OCI-LY1 (cell line): ENCODE measurements at regions not wholly inside any gene's neighbourhood (a gene's known extent, or its start where the extent isn't known, plus 50 kb on each side); places are given as distances from the start of the nearest gene placed in this dataset.

Experiments used
- H2AFZ ChIP-seq: fragments of 200-600 bp; sonication (generic), shearing (Covaris generic); 2 replicates; pipeline ENCODE4 v1.6.0; 2014; ENCODE audit warnings: antibody characterized with exemption, mild to moderate bottlenecking, low read length
- H3F3A ChIP-seq: fragments of 200-600 bp; sonication (generic), shearing (Covaris generic); 2 replicates; pipeline ENCODE4 v1.6.0; 2014; ENCODE audit warnings: mild to moderate bottlenecking, antibody characterized with exemption, low read length, moderate library complexity; ENCODE audit not compliant: insufficient read depth
- H3K27ac ChIP-seq: fragments of 200-600 bp; sonication (generic); 2 replicates; pipeline ENCODE4 v1.5.1; 2014; ENCODE audit warnings: low read length, mixed run types, mild to moderate bottlenecking, low read depth; ENCODE audit not compliant: poor library complexity, severe bottlenecking
- H3K27me3 ChIP-seq: fragments of 200-600 bp; sonication (generic); 2 replicates; pipeline ENCODE4 v1.6.0; 2014; ENCODE audit warnings: antibody characterized with exemption, mild to moderate bottlenecking, low read length, moderate library complexity; ENCODE audit not compliant: insufficient read depth
- H3K36me3 ChIP-seq: fragments of 200-600 bp; sonication (generic); 2 replicates; pipeline ENCODE4 v1.6.1; 2014; ENCODE audit warnings: mild to moderate bottlenecking, antibody characterized with exemption, low read length, moderate library complexity, mixed read lengths; ENCODE audit not compliant: insufficient read depth
- H3K4me1 ChIP-seq: fragments of 200-600 bp; sonication (generic); 2 replicates; pipeline ENCODE4 v1.5.1; 2014; ENCODE audit warnings: mild to moderate bottlenecking, low read length, moderate library complexity; ENCODE audit not compliant: insufficient read depth, severe bottlenecking
- H3K4me2 ChIP-seq: fragments of 200-600 bp; sonication (generic), shearing (Covaris generic); 2 replicates; pipeline ENCODE4 v1.6.1; 2014; ENCODE audit warnings: low read length
- H3K4me3 ChIP-seq: fragments of 200-600 bp; sonication (generic); 2 replicates; pipeline ENCODE4 v1.5.1; 2014; ENCODE audit warnings: low read length, low read depth, mild to moderate bottlenecking, mixed read lengths; ENCODE audit not compliant: poor library complexity, severe bottlenecking
- H3K79me2 ChIP-seq: fragments of 200-600 bp; shearing (Covaris generic); 2 replicates; pipeline ENCODE4 v1.6.1; 2016; ENCODE audit warnings: mixed run types, low read length, mixed read lengths; ENCODE audit not compliant: insufficient read depth
- H3K9ac ChIP-seq: fragments of 200-600 bp; sonication (generic), shearing (Covaris generic); 2 replicates; pipeline ENCODE4 v1.6.1; 2014; ENCODE audit warnings: mild to moderate bottlenecking, low read length, mixed read lengths
- H3K9me2 ChIP-seq: fragments of 200-600 bp; sonication (generic), shearing (Covaris generic); 2 replicates; pipeline ENCODE4 v1.6.1; 2014; ENCODE audit warnings: low read depth, mild to moderate bottlenecking, low read length, mixed read lengths
- H3K9me3 ChIP-seq: fragments of 200-600 bp; shearing (Covaris generic); 2 replicates; pipeline ENCODE4 v1.6.1; 2014; ENCODE audit warnings: low read length, mixed read lengths
- H4K20me1 ChIP-seq: fragments of 200-600 bp; sonication (generic), shearing (Covaris generic); 2 replicates; pipeline ENCODE4 v1.6.0; 2016; ENCODE audit warnings: mild to moderate bottlenecking, low read length; ENCODE audit not compliant: insufficient read depth
- CTCF ChIP-seq: fragments of 200-600 bp; sonication (generic), shearing (Covaris generic); IDR thresholded peaks from 2 replicates; pipeline ENCODE4 v1.5.1; 2017; ENCODE audit warnings: mild to moderate bottlenecking, antibody characterized with exemption, low read length, moderate library complexity, mixed read lengths
- EZH2 ChIP-seq: fragments of 200-600 bp; sonication (generic), shearing (Covaris generic); IDR thresholded peaks from 2 replicates; pipeline ENCODE4 v1.8.0; 2017; ENCODE audit warnings: borderline replicate concordance, mixed run types, mild to moderate bottlenecking, antibody characterized with exemption, low read length, moderate library complexity, mixed read lengths

- TF ChIP-seq EZH2 (no peak), CTCF (no peak)
- no peak overlapping the region for H3K27ac ChIP-seq
- H3F3A ChIP-seq: no peaks in the 10 kb centered on the region
Observed at GRCh38 chr5:73358366-73358765, 90.2 kb downstream of the FOXD1 start.

DNA sequence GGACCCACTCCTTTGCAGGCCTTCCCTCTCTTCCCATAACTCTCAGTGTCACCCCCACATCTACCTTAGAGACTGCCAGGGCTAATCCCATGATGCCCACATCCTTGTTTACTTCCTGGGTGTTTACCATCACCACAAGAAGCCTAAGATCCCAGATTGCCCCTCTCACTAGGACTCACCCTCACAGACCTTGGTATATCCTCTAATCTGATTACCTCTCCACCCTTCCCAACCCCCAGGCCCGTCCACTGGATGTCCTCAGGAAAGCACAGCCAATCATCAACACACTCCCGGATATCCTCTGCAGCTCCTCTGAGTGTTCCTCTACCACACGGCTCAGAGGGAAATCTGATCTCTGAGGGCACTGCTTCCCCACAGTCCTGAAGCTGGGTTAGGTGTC, 91.0 kb downstream of the FOXD1 start:
- no peak for TF ChIP-seq EZH2
- no peak for TF ChIP-seq CTCF
- Histone ChIP-seq H3K9me2 (no peaks in the 10 kb centered on the region), H3K27ac (no peak overlapping the region), H3K9me3 (no peaks in the 10 kb centered on the region), H3K4me2 (no peak overlapping the region), H3K4me1 (no peaks in the 10 kb centered on the region), H3K4me3 (no peak overlapping the region), H3K27me3 (no peaks in the 10 kb centered on the region), H2AFZ (no peak overlapping the region), H3K79me2 (no peaks in the 10 kb centered on the region), H3K36me3 (no peaks in the 10 kb centered on the region), H4K20me1 (no peaks in the 10 kb centered on the region), H3F3A (no peaks in the 10 kb centered on the region), H3K9ac (no peak overlapping the region)

More at GRCh38 chr5:73358366-73358765, 90.2 kb downstream of the FOXD1 start:
- Histone ChIP-seq H3K36me3 (no peaks in the 10 kb centered on the region), H2AFZ (no peak overlapping the region), H3K4me3 (no peak overlapping the region), H4K20me1 (no peaks in the 10 kb centered on the region), H3K9ac (no peak overlapping the region), H3K9me3 (no peaks in the 10 kb centered on the region), H3K9me2 (no peaks in the 10 kb centered on the region), H3K27me3 (no peaks in the 10 kb centered on the region), H3K4me1 (no peaks in the 10 kb centered on the region), H3K79me2 (no peaks in the 10 kb centered on the region), H3K4me2 (no peak overlapping the region)

GRCh38 chr5:73355108-73355507, 93.5 kb downstream of the FOXD1 start:
- Histone ChIP-seq H3K79me2 (no peaks in the 10 kb centered on the region), H3K4me3 (no peak overlapping the region), H3K27ac (no peak overlapping the region), H3F3A (no peaks in the 10 kb centered on the region), H3K27me3 (no peaks in the 10 kb centered on the region), H3K9me3 (no peaks in the 10 kb centered on the region), H3K9me2 (no peaks in the 10 kb centered on the region), H4K20me1 (no peaks in the 10 kb centered on the region), H3K4me2 (no peak overlapping the region), H3K9ac (no peak overlapping the region), H3K36me3 (no peaks in the 10 kb centered on the region), H2AFZ (no peak overlapping the region), H3K4me1 (no peaks in the 10 kb centered on the region)
- TF ChIP-seq EZH2: no peak
- TF ChIP-seq CTCF: no peak
